SK-N-SH treated with all-trans-retinoic acid at 6 μM for 48 hours (cell line): ENCODE measurements at regions not wholly inside any gene's neighbourhood (a gene's known extent, or its start where the extent isn't known, plus 50 kb on each side); places are given as distances from the start of the nearest gene placed in this dataset.

Experiments used
- BACH2 ChIP-seq: fragments of 250-450 bp; sonication (Bioruptor Pico); IDR thresholded peaks from 2 replicates; pipeline ENCODE4 v1.9.0; 2021; ENCODE audit warnings: mild to moderate bottlenecking, borderline replicate concordance
- OSR1 ChIP-seq: fragments of 250-450 bp; sonication (Bioruptor Pico); IDR thresholded peaks from 2 replicates; pipeline ENCODE4 v1.8.0; 2022; ENCODE audit warnings: moderate library complexity, mild to moderate bottlenecking, inconsistent platforms

DNA sequence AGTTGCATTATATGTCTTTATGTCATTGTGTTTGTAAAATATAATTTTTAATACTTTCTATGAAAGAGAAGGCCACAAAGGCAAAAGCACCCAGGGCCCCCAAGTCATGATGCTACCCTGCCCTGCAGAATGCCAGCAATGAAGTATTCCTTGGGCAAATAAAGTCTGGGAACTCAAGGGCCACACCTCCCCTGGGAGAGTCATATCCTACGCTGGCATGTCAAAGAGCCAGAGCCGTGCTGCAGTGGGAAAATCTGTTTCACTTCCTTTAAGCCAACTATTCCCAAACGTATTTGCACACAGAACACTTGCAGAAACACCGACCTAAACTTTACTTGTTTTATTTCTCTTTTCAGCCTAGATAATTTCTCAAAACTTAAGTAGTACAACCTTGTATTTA, 98.4 kb upstream of the KAZN start:
- TF ChIP-seq BACH2 (CRISPR knock-in tag), result no peak
- TF ChIP-seq OSR1, result no peak
